ENCODE measurements at regions not wholly inside any gene's neighbourhood (a gene's known extent, or its start where the extent isn't known, plus 50 kb on each side); places are given as distances from the start of the nearest gene placed in this dataset.

DNA sequence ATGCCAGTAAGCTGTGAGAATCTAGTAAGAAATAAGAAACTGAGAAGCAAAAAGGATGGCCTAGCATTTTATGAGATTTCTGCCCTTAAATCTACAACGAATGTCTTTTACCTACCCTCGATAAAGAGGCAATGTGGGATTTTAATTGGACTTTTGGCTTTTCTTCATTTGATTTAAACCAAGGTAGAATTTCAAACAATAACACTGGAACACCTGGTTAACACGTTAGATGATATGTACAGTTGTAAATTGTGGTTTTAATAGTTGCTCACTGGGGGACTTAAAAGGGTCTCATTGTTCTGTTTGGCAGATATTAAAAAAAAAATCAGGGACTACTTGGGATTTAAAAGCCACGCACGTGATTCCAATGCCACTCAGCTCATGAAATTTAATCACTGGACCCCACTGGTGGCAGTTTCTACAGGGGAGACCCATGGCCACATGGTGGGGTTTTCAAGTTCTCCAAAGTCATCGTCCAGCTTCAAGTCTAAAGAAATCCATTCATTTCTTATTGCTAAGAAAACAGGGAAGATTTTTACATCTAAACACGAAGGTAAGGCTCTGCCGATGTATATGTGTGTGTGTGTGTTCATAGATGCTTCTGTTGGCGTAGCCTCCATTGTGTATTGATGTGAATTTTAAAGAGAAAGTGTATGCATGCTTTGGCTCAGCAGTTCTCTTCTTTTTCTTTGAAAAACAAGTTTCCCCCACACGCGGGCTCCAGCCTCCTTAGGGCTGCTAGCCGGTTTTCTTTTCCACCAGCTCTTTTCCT, 588.6 kb upstream of the MKI67 start:
- Histone ChIP-seq H3K9me3 (no peaks in the 10 kb centered on the region), H3K4me3 (no peak overlapping the region), H3K27ac (no peak overlapping the region), H3K27me3 (no peaks in the 10 kb centered on the region), H3K4me1 (peaks cover 5% of the 10 kb centered on the region), H3K36me3 (no peaks in the 10 kb centered on the region)
- intact Hi-C loops (cut with DNase I), result no loop called here
- peak in 1 of 2 donors; percentile 29 for DNase-seq (ENCODE audit: extremely low spot score in 2 of 2)
- TF ChIP-seq POLR2AphosphoS5 (IDR thresholded peaks at IDR 0.05; ENCODE audit: insufficient read depth in 1 of 2, low read depth in 1 of 2), result no peak
- TF ChIP-seq CTCF (IDR thresholded peaks at IDR 0.05), result no peak
- TF ChIP-seq POLR2A (IDR thresholded peaks at IDR 0.05), result no peak

GRCh38 chr10:128716181-128716580, 590.0 kb upstream of the MKI67 start:
- intact Hi-C loops (cut with DNase I), result no loop called here
- Histone ChIP-seq H3K9me3 (no peaks in the 10 kb centered on the region), H3K27ac (no peak overlapping the region), H3K4me3 (no peak overlapping the region), H3K4me1 (peaks cover 5% of the 10 kb centered on the region), H3K36me3 (no peaks in the 10 kb centered on the region), H3K27me3 (no peaks in the 10 kb centered on the region)
- peak in 1 of 2 donors; percentile 84 for DNase-seq (ENCODE audit: extremely low spot score in 2 of 2)
- TF ChIP-seq CTCF (IDR thresholded peaks at IDR 0.05), result no peak
- TF ChIP-seq POLR2A (IDR thresholded peaks at IDR 0.05), result no peak
- no peak for TF ChIP-seq POLR2AphosphoS5 (IDR thresholded peaks at IDR 0.05; ENCODE audit: insufficient read depth in 1 of 2, low read depth in 1 of 2)

DNA sequence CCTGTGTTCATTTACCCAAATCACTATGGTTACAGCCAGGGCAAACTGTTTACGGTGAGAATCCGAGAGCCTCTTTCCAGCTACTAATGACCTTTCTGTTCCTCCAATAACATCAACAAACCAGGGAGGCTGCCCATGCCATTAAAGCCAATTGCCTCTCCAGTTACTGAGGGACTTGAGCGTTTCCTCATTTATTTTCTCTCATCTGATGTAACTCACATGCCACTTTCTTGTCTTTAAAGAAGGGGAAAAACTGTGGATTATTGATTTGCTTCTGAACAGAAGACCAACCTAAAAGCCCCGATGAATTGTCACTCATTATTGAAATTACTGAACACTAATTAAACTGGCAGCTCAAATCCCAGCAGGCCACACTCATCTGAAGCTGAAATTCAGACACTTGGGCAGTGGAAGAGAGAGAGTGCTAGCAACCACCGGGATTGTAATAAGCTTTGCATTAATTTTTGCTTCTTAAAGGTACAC, 595.8 kb upstream of the MKI67 start:
- no peak overlapping the region for H3K27ac ChIP-seq
- no peaks in the 10 kb centered on the region for H3K36me3 ChIP-seq
- intact Hi-C loops (cut with DNase I), result no loop called here
- TF ChIP-seq CTCF (IDR thresholded peaks at IDR 0.05) (no peak), POLR2A (IDR thresholded peaks at IDR 0.05) (no peak), POLR2AphosphoS5 (IDR thresholded peaks at IDR 0.05; ENCODE audit: insufficient read depth in 1 of 2, low read depth in 1 of 2) (no peak)
- no peaks in the 10 kb centered on the region for H3K27me3 ChIP-seq
- H3K9me3 ChIP-seq, result no peaks in the 10 kb centered on the region
- no peaks in the 10 kb centered on the region for H3K4me1 ChIP-seq
- no peak overlapping the region for H3K4me3 ChIP-seq
- DNase-seq (ENCODE audit: extremely low spot score in 2 of 2), result no peak

- H3K27ac ChIP-seq, result no peak overlapping the region
- DNase-seq (ENCODE audit: extremely low spot score in 2 of 2), result no peak
- TF ChIP-seq POLR2AphosphoS5 (IDR thresholded peaks at IDR 0.05; ENCODE audit: insufficient read depth in 1 of 2, low read depth in 1 of 2), result no peak
- no peak for TF ChIP-seq POLR2A (IDR thresholded peaks at IDR 0.05)
- TF ChIP-seq CTCF (IDR thresholded peaks at IDR 0.05), result no peak
These were observed 596.7 kb upstream of the MKI67 start for GRCh38 chr10:128722947-128723346.

DNA sequence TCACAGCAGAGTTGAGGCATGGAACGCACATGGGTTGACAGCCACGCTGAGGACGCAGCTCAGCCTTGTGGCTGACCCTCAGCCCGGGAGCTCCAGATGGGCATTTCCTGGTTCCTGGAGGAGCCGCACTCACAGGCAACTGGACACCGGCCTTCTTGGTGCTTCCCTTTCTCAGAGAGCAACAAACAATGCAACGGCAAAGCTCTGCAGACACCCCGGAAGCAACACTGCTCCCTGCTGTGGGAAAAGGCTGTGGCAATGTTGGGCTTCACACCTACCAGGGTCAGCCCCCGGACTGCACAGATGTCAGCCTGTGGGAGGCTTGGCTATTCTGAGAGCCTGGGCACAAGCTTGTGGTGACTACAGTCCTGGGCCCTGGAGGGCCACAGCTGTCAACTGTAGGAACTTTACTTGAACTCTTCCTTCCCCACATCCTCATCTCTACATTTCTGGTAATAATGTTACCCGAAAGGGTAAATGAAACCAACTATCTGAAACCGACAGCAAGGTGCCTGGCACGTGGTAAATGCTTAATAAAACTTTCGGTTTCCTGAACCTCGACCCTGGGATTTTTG, 597.5 kb upstream of the MKI67 start:
- H3K4me3 ChIP-seq, result no peak overlapping the region

More at GRCh38 chr10:128722947-128723346, 596.7 kb upstream of the MKI67 start:
- Histone ChIP-seq H3K9me3 (no peaks in the 10 kb centered on the region), H3K27me3 (no peaks in the 10 kb centered on the region), H3K4me1 (no peaks in the 10 kb centered on the region), H3K4me3 (no peak overlapping the region), H3K36me3 (no peaks in the 10 kb centered on the region)
- intact Hi-C loops (cut with DNase I), result no loop called here

More for the DNA sequence above, 597.5 kb upstream of the MKI67 start:
- intact Hi-C loops (cut with DNase I), result no loop called here
- DNase-seq (ENCODE audit: extremely low spot score in 2 of 2), result peak in 1 of 2 donors; percentile 70
- TF ChIP-seq POLR2A (IDR thresholded peaks at IDR 0.05), result no peak
- no peak for TF ChIP-seq POLR2AphosphoS5 (IDR thresholded peaks at IDR 0.05; ENCODE audit: insufficient read depth in 1 of 2, low read depth in 1 of 2)
- no peak for TF ChIP-seq CTCF (IDR thresholded peaks at IDR 0.05)
- Histone ChIP-seq H3K9me3 (no peaks in the 10 kb centered on the region), H3K27me3 (no peaks in the 10 kb centered on the region), H3K36me3 (no peaks in the 10 kb centered on the region), H3K4me1 (no peaks in the 10 kb centered on the region), H3K27ac (no peak overlapping the region)
